ENCODE measurements at regions not wholly inside any gene's neighbourhood (a gene's known extent, or its start where the extent isn't known, plus 50 kb on each side); places are given as distances from the start of the nearest gene placed in this dataset.

- DNase-seq (ENCODE audit: low read depth in 1 of 2, low spot score in 1 of 2) (no peak), FAIRE-seq (no peak), ATAC-seq (no peak)
- ChIA-PET POLR2A (no interaction called here), CTCF (no interaction called here)
- Histone ChIP-seq H3K4me2 (no peak overlapping the region), H3K4me3 (no peak overlapping the region), H3K9me3 (no peaks in the 10 kb centered on the region), H3K4me1 (no peaks in the 10 kb centered on the region), H3K27ac (no peak overlapping the region)
- 3% methylated on average over 1 of the region's 1 CpG for whole genome bisulfite sequencing (ENCODE audit: missing lambda C conversion rate)
- TF ChIP-seq, protein P1, sequence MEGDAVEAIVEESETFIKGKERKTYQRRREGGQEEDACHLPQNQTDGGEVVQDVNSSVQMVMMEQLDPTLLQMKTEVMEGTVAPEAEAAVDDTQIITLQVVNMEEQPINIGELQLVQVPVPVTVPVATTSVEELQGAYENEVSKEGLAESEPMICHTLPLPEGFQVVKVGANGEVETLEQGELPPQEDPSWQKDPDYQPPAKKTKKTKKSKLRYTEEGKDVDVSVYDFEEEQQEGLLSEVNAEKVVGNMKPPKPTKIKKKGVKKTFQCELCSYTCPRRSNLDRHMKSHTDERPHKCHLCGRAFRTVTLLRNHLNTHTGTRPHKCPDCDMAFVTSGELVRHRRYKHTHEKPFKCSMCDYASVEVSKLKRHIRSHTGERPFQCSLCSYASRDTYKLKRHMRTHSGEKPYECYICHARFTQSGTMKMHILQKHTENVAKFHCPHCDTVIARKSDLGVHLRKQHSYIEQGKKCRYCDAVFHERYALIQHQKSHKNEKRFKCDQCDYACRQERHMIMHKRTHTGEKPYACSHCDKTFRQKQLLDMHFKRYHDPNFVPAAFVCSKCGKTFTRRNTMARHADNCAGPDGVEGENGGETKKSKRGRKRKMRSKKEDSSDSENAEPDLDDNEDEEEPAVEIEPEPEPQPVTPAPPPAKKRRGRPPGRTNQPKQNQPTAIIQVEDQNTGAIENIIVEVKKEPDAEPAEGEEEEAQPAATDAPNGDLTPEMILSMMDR (IDR thresholded peaks at IDR 0.05) = no peak
- TF ChIP-seq MAFK (IDR thresholded peaks at IDR 0.05; ENCODE audit: partially characterized antibody) = peak; percentile 89
These were observed 165.3 kb upstream of the CDH2 start for GRCh38 chr18:28342231-28342630.

- Histone ChIP-seq H3K27ac (no peak overlapping the region), H3K9me3 (no peaks in the 10 kb centered on the region), H3K4me3 (no peak overlapping the region), H3K4me1 (no peaks in the 10 kb centered on the region), H3K4me2 (no peak overlapping the region)
- POLR2A ChIA-PET = no interaction called here
- TF ChIP-seq RNF2 (IDR thresholded peaks at IDR 0.05; ENCODE audit: borderline replicate concordance, low read depth) = no peak
- CTCF ChIA-PET = no interaction called here
- no peak for DNase-seq (ENCODE audit: low read depth in 1 of 2, low spot score in 1 of 2)
- WGBS (ENCODE audit: missing lambda C conversion rate) = 78% methylated on average over 1 of the region's 1 CpG
- no peak for ATAC-seq
- no peak for FAIRE-seq
These were observed 161.4 kb upstream of the CDH2 start for GRCh38 chr18:28338316-28338715.

GRCh38 chr18:28334516-28334915 is 157.6 kb upstream of the CDH2 start:
- no peak for TF ChIP-seq KDM5A (IDR thresholded peaks at IDR 0.05)
- TF ChIP-seq HDAC2 (IDR thresholded peaks at IDR 0.05) = no peak
- no peak for TF ChIP-seq HOXB5 (CRISPR knock-in tag; IDR thresholded peaks at IDR 0.05)
- TF ChIP-seq NR3C1 (IDR thresholded peaks at IDR 0.05) = no peak
- no peak for TF ChIP-seq ZC3H11A (IDR thresholded peaks at IDR 0.05)
- TF ChIP-seq NPAS2 (CRISPR knock-in tag; IDR thresholded peaks at IDR 0.05; ENCODE audit: borderline replicate concordance) = no peak
- TF ChIP-seq MAZ (IDR thresholded peaks at IDR 0.05; ENCODE audit: borderline replicate concordance, low read depth, low read length) = no peak
- TF ChIP-seq PBX3 (IDR thresholded peaks at IDR 0.05) = no peak
- TF ChIP-seq, protein P2, sequence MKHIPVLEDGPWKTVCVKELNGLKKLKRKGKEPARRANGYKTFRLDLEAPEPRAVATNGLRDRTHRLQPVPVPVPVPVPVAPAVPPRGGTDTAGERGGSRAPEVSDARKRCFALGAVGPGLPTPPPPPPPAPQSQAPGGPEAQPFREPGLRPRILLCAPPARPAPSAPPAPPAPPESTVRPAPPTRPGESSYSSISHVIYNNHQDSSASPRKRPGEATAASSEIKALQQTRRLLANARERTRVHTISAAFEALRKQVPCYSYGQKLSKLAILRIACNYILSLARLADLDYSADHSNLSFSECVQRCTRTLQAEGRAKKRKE (CRISPR knock-in tag; IDR thresholded peaks at IDR 0.05; ENCODE audit: low read depth) = no peak
- no peak for TF ChIP-seq NFE2L2 (conservative IDR thresholded peaks at IDR 0.05; ENCODE audit: low read length)
- no peak for TF ChIP-seq TFCP2L1 (CRISPR knock-in tag; IDR thresholded peaks at IDR 0.05)
- no peak for TF ChIP-seq MAFK (IDR thresholded peaks at IDR 0.05; ENCODE audit: partially characterized antibody)
- TF ChIP-seq RCOR1 (IDR thresholded peaks at IDR 0.05; ENCODE audit: low read depth, low read length) = no peak
- TF ChIP-seq, protein P3, sequence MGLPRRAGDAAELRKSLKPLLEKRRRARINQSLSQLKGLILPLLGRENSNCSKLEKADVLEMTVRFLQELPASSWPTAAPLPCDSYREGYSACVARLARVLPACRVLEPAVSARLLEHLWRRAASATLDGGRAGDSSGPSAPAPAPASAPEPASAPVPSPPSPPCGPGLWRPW (IDR thresholded peaks at IDR 0.05) = no peak
- TF ChIP-seq FOSB (CRISPR knock-in tag; IDR thresholded peaks at IDR 0.05) = no peak
- TF ChIP-seq EHF (CRISPR knock-in tag; IDR thresholded peaks at IDR 0.05) = no peak
- no peak for TF ChIP-seq GATA3 (IDR thresholded peaks at IDR 0.05; ENCODE audit: borderline replicate concordance)
- no peak for TF ChIP-seq FOXS1 (CRISPR knock-in tag; IDR thresholded peaks at IDR 0.05)
- TF ChIP-seq CBX8 (IDR thresholded peaks at IDR 0.05) = no peak
- no peak for TF ChIP-seq REST (IDR thresholded peaks at IDR 0.05)

More at GRCh38 chr18:28334516-28334915, 157.6 kb upstream of the CDH2 start:
- DNase-seq (ENCODE audit: low read depth in 1 of 2, low spot score in 1 of 2) = no peak
- no peak overlapping the region for H3K27ac ChIP-seq
- ChIA-PET CTCF (no interaction called here), POLR2A (no interaction called here)
- ATAC-seq = no peak
- H3K4me1 ChIP-seq = no peaks in the 10 kb centered on the region
- no peaks in the 10 kb centered on the region for H3K9me3 ChIP-seq
- no peak overlapping the region for H3K4me3 ChIP-seq
- WGBS (ENCODE audit: missing lambda C conversion rate) = 35% methylated on average over 1 of the region's 1 CpG
- no peak overlapping the region for H3K4me2 ChIP-seq
- FAIRE-seq = no peak
